KOPT-K1 (cell line): ENCODE measurements at regions not wholly inside any gene's neighbourhood (a gene's known extent, or its start where the extent isn't known, plus 50 kb on each side); places are given as distances from the start of the nearest gene placed in this dataset.
"Not testable (repeated sequence)": the region's sequence is repeated elsewhere in the genome, so short reads cannot be mapped to it uniquely, and the experiment has no call there.

Experiments
- H3K27ac ChIP-seq: fragments of 200-600 bp; sonication (generic); 2 replicates; pipeline ENCODE4 v1.5.1; 2016; ENCODE audit warnings: antibody characterized with exemption, mild to moderate bottlenecking, low read depth, low read length; ENCODE audit not compliant: poor library complexity, severe bottlenecking
- H3K36me3 ChIP-seq: fragments of 200-600 bp; sonication (generic); 2 replicates; pipeline ENCODE4 v1.5.1; 2017; ENCODE audit warnings: antibody characterized with exemption, mild to moderate bottlenecking, low read length, moderate library complexity; ENCODE audit not compliant: insufficient read depth
- H3K9me3 ChIP-seq: fragments of 200-600 bp; sonication (generic); 2 replicates; pipeline ENCODE4 v1.5.1; 2017; ENCODE audit warnings: antibody characterized with exemption, low read length, mild to moderate bottlenecking; ENCODE audit not compliant: insufficient read depth, poor library complexity, severe bottlenecking

DNA sequence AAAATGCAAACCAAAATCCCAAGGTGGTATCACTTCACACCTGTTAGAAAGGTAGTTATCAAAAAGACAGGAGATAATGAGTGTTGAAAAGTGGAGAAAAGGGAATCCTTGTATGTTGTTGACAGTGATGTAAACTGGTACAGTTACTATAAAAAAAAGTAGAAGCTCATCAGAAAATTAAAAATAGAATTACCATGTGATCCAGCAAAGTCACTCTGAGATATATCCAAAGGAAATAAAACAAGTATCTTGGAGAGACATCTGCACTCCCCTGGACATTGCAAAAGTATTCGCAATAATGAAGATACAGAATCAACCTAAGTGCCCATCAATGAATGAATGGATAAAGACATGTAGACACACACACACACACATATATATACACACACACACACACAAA is 208.3 kb upstream of the PIEZO2 start:
- H3K9me3 ChIP-seq = no peaks in the 10 kb centered on the region
- H3K36me3 ChIP-seq = no peaks in the 10 kb centered on the region
- H3K27ac ChIP-seq = no peak overlapping the region

DNA sequence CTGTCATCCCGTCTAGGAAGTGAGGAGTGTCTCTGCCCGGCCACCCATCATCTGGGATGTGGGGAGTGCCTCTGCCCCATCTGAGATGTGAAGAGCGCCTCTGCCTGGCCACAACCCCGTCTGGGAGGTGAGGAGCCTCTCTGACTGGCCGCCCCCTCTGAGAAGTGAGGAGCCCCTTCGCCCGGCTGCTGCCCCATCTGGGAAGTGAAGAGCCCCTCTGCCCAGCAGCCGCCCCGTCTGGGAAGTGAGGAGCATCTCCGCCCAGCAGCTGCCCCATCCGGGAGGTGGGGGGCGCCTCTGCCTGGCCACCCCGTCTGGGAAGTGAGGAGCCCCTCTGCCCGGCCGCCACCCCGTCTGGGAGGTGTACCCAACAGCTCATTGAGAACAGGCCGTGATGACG is 195.2 kb upstream of the PIEZO2 start:
- not testable (repeated sequence) for H3K36me3 ChIP-seq, H3K27ac ChIP-seq, H3K9me3 ChIP-seq

- H3K27ac ChIP-seq = no peak overlapping the region
- no peaks in the 10 kb centered on the region for H3K36me3 ChIP-seq
- peaks cover 4% of the 10 kb centered on the region for H3K9me3 ChIP-seq
These were observed 193.7 kb upstream of the PIEZO2 start for GRCh38 chr18:11343096-11343495.

DNA sequence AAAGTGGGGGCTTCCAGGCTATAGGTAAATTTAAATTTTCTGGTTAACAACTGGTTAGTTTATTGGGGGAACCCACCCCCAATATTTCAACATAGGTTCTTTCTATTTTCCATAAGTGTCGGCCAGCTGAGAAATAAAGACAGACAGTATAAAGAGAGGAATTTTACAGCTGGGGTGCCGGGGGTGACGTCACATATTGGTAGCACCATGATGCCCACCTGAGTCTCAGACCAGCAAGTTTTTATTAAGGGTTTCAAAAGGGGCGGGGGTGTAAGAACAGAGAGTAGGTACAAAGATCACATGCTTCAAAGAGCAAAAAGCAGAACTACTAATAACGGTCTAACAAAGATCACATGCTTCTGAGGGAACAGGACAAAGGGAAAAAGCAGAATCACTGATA is 192.7 kb upstream of the PIEZO2 start:
- H3K36me3 ChIP-seq, H3K9me3 ChIP-seq, H3K27ac ChIP-seq: not testable (repeated sequence)

DNA sequence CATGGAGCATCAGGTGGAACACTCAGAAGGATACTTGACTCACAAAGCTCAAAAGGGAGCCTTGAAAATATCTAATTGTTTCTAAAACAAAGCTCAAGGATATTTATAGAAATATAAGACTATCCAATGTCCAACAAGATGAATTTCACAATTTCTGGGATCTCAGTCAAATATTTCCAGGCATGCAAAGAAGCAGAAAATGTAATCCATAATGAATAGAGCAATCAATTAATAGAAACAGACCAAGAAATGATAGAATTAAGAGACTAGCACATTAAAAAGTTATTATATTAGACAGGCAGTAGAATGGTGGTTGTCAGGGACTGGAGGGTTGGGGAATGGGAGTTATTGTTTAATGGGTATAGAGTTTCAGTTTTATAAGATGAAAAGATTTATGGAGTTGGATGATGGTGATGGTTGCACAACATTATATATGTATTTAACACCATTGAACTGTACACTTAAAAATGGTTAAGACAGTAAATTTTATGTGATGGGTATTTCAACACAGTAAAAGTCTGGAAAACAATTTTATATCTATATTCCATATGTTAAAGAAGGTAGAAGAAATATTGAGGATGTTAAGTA is 189.9 kb upstream of the PIEZO2 start:
- H3K27ac ChIP-seq = no peak overlapping the region
- H3K9me3 ChIP-seq = no peaks in the 10 kb centered on the region
- H3K36me3 ChIP-seq = no peaks in the 10 kb centered on the region

- H3K9me3 ChIP-seq = no peaks in the 10 kb centered on the region
- H3K36me3 ChIP-seq = no peaks in the 10 kb centered on the region
- H3K27ac ChIP-seq = no peak overlapping the region
These were observed 186.9 kb upstream of the PIEZO2 start for GRCh38 chr18:11336241-11336640.

- Histone ChIP-seq H3K36me3 (no peaks in the 10 kb centered on the region), H3K9me3 (no peaks in the 10 kb centered on the region), H3K27ac (no peak overlapping the region)
These were observed 178.1 kb upstream of the PIEZO2 start for GRCh38 chr18:11327391-11328009.

GRCh38 chr18:11324956-11325882 is 175.8 kb upstream of the PIEZO2 start:
- H3K27ac ChIP-seq = no peak overlapping the region
- no peaks in the 10 kb centered on the region for H3K9me3 ChIP-seq
- H3K36me3 ChIP-seq = no peaks in the 10 kb centered on the region

- H3K27ac ChIP-seq = no peak overlapping the region
- no peaks in the 10 kb centered on the region for H3K36me3 ChIP-seq
- H3K9me3 ChIP-seq = no peaks in the 10 kb centered on the region
These were observed 175.1 kb upstream of the PIEZO2 start for GRCh38 chr18:11324510-11324909.

- Histone ChIP-seq H3K27ac (no peak overlapping the region), H3K9me3 (no peaks in the 10 kb centered on the region), H3K36me3 (no peaks in the 10 kb centered on the region)
These were observed 174.0 kb upstream of the PIEZO2 start for GRCh38 chr18:11323359-11323819.

DNA sequence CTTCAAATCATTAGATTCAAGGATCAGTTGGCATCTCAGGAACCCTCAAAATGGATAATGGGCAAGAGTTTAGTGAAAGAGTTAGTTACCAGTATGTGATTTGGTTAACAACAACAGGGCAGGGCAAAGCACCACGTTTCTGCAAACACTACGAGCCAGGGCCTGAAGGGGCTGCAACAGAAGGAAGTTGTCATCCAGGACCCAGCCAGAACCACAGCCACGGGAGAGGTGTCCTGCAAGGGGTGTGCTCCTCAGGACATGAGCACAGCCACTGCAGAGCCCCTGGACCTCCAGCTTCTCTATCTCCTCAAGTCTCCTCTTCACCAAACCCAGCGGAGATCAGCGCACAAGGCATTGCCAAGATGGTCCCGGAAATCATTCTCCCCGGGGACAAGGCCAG is 173.3 kb upstream of the PIEZO2 start:
- H3K27ac ChIP-seq = no peak overlapping the region
- no peaks in the 10 kb centered on the region for H3K36me3 ChIP-seq

DNA sequence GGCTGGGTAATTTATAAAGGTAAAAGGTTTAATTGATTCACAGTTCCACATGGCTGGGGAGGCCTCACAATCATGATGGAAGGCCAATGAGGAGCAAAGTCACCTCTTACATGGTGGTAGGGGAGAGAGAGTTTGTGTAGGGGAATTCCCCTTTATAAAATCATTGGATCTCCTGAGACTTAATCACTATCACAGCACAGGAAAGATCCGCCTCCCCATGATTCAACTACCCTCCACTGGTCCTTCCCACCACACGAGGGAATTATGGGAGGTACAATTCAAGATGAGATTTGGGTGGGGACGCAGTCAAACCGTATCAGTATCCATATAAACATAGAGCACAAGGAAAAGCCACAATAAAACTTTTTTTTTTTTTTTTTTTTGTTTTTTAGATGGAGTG is 172.6 kb upstream of the PIEZO2 start:
- H3K9me3 ChIP-seq = no peaks in the 10 kb centered on the region
- H3K27ac ChIP-seq = no peak overlapping the region
- no peaks in the 10 kb centered on the region for H3K36me3 ChIP-seq

More for the DNA sequence above, 173.3 kb upstream of the PIEZO2 start:
- H3K9me3 ChIP-seq = no peaks in the 10 kb centered on the region

DNA sequence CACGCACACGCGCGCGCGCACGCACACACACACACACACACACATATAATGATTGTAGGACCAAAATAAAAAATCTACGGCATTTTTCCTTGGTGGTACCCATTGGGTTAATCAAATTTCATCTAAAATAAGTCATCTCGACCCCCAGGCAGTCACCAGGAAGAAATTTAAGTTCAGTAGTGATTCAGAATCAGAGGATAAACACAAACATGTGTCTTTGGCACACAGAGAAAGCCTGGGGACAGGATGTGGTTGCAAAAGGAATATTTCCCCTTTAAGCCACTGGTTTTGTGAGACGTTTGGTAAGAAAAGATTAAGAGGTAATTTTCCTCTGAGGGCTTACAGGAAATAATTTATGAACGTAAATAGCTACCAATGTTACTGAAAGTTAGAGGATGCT is 171.6 kb upstream of the PIEZO2 start:
- no peak overlapping the region for H3K27ac ChIP-seq
- no peaks in the 10 kb centered on the region for H3K36me3 ChIP-seq
- H3K9me3 ChIP-seq = no peaks in the 10 kb centered on the region

- Histone ChIP-seq H3K36me3 (no peaks in the 10 kb centered on the region), H3K9me3 (no peaks in the 10 kb centered on the region), H3K27ac (no peak overlapping the region)
These were observed 167.2 kb upstream of the PIEZO2 start for GRCh38 chr18:11316546-11316945.

DNA sequence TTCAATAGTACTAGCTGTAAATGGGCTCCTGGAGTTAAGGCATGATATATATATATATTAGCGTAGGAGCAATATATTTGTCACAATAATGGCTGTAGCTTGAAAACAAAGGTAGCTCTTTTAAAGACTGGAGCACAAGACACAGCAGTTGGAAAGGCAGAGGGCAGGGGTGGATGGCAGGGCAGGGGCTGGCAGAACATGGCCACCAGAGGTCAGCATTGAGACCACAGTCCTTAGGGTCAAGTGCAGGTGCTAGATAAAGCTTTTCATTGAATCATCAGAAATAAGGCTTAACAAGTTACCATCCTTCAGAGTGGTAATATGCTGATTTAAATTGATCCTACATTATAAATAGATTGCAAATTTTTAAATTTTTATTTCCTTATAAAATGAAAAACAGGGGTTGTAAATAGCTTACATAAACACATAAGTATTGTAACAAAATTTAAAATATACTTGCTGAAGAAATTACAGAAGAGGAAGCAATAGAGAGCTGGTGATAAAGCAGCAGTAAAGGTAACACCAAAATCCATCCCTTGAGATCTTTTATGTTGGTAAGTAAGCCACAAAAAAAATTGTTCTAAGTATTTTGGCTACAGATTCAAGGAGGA is 161.2 kb upstream of the PIEZO2 start:
- H3K27ac ChIP-seq = no peak overlapping the region
- no peaks in the 10 kb centered on the region for H3K36me3 ChIP-seq

More for the DNA sequence above, 161.2 kb upstream of the PIEZO2 start:
- H3K9me3 ChIP-seq = no peaks in the 10 kb centered on the region
